Tibial artery (tissue), 4 donors: ENCODE measurements at regions not wholly inside any gene's neighbourhood (a gene's known extent, or its start where the extent isn't known, plus 50 kb on each side); places are given as distances from the start of the nearest gene placed in this dataset.

Experiments
- DNase-seq, 2 donors: peaks; one replicate each; pipeline ENCODE4 v3.0.0-alpha.2; 2019
- H3K27ac ChIP-seq, 2 donors: fragments of 200-600 bp; sonication (generic) in 1 of 2; 1 replicate in 1 of 2; 2 replicates in 1 of 2; pipeline ENCODE4 v1.5.1; 2018 to 2019; ENCODE audit warnings: mild to moderate bottlenecking in 1 of 2
- H3K27me3 ChIP-seq, 2 donors: fragments of 200-600 bp; sonication (generic) in 1 of 2; one replicate each; pipeline versions ENCODE4 v1.5.1 to v1.6.0; 2016 to 2019
- H3K36me3 ChIP-seq, 3 donors: fragments of 200-600 bp; sonication (generic) in 2 of 3; one replicate each; pipeline ENCODE4 v1.5.1; 2016 to 2019; ENCODE audit warnings: mild to moderate bottlenecking in 2 of 3
- H3K4me1 ChIP-seq, 4 donors: fragments of 200-600 bp; sonication (generic) in 2 of 4; 1 replicate in 3 of 4; 2 replicates in 1 of 4; pipeline ENCODE4 v1.5.1; 2016 to 2019
- H3K4me3 ChIP-seq, 2 donors: fragments of 200-600 bp; sonication (generic) in 1 of 2; 1 replicate in 1 of 2; 2 replicates in 1 of 2; pipeline ENCODE4 v1.5.1; 2018 to 2019; ENCODE audit warnings: mild to moderate bottlenecking in 2 of 2
- H3K9me3 ChIP-seq, 3 donors: fragments of 200-600 bp; sonication (generic) in 1 of 3; one replicate each; pipeline ENCODE4 v1.5.1; 2016 to 2019
- intact Hi-C: fragments of 100-400 bp; cut with DNase I; formaldehyde crosslinking; loops from one replicate; pipeline ENCODE4 v1.15.0; 2023; ENCODE audit warnings: low total_unique reads
- TF ChIP-seq, protein P1 (sequence below), 2 experiments: fragments of 200-600 bp in 1 of 2; fragments of 450-650 bp in 1 of 2; IDR thresholded peaks; one replicate each; pipeline ENCODE4 v1.5.1; 2017 to 2019; ENCODE audit warnings: antibody characterized with exemption in 2 of 2, mild to moderate bottlenecking in 1 of 2, moderate library complexity in 1 of 2

DNA sequence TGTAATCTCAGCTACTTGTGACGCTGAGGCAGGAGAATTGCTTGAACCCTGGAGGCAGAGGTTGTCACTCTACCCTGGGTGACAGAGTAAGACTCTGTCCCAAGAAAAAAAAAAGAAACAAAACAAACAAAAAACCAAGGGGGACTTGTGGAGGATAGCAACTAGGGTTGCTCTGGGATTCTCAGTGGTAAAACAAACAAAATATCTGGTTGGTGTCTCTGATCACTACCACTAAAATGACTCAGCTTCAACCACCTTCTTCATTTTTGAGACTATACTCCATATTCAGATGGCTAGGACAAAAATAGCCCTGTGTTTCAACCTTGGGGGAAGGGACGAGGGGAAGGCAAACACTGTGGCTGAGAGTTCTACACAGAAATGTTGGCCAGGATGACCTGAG lies 110.3 kb downstream of the ARRDC3 start:
- Histone ChIP-seq H3K36me3 (no peaks in the 10 kb centered on the region), H3K4me1 (peaks cover 0 to 5% (median under 1%) of the 10 kb centered on the region in 4 donors), H3K27ac (peak overlapping the region in 1 of 2 donors; percentile 15), H3K27me3 (no peaks in the 10 kb centered on the region), H3K9me3 (no peaks in the 10 kb centered on the region), H3K4me3 (no peak overlapping the region)
- DNase-seq, result no peak
- intact Hi-C loops, result no loop called here
- TF ChIP-seq, protein P1, sequence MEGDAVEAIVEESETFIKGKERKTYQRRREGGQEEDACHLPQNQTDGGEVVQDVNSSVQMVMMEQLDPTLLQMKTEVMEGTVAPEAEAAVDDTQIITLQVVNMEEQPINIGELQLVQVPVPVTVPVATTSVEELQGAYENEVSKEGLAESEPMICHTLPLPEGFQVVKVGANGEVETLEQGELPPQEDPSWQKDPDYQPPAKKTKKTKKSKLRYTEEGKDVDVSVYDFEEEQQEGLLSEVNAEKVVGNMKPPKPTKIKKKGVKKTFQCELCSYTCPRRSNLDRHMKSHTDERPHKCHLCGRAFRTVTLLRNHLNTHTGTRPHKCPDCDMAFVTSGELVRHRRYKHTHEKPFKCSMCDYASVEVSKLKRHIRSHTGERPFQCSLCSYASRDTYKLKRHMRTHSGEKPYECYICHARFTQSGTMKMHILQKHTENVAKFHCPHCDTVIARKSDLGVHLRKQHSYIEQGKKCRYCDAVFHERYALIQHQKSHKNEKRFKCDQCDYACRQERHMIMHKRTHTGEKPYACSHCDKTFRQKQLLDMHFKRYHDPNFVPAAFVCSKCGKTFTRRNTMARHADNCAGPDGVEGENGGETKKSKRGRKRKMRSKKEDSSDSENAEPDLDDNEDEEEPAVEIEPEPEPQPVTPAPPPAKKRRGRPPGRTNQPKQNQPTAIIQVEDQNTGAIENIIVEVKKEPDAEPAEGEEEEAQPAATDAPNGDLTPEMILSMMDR (IDR thresholded peaks at IDR 0.05), result no peak

DNA sequence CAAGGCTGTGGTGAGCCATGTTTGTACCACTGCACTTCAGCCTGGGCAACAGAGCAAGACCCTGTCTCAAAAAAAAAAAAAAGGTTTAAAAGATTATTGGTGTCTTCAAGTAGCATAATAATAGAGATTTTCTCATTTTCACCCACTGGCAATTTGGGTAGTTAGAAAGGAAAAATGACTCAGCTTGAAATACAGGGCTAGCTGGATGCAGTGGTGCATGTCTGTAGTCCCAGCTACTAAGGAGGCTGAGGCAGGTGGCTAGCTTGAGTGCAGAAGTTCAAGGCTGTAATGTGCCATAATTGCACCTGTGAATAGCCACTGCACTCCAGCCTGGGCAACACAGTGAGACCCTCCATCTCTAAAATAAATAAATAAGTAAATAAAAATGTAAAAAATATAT lies 111.1 kb downstream of the ARRDC3 start:
- Histone ChIP-seq H3K9me3 (no peaks in the 10 kb centered on the region), H3K36me3 (no peaks in the 10 kb centered on the region), H3K27me3 (no peaks in the 10 kb centered on the region), H3K4me3 (no peak overlapping the region), H3K4me1 (peaks cover 0 to 7% (median 0%) of the 10 kb centered on the region in 4 donors), H3K27ac (no peak overlapping the region)
- TF ChIP-seq, protein P1 (IDR thresholded peaks at IDR 0.05), result no peak
- DNase-seq, result no peak
- intact Hi-C loops, result no loop called here

DNA sequence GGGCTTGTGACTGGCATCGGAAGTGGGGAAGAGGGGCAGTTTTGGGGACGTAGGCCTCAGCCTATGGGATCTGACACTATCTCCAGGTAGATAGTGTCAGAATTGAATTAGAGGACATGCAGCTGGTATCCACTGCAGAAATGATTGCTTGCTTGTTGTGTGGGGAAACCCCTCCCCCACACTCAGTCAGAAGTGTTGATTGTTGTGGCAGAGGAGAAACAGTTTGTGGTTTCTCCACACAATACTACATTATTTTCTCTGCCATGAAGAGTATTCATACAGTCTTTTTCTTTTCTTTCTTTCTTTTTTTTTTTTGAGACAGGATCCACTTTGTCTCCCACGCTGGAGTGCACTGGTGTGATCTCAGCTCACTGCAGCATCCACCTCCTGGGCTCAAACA lies 113.9 kb downstream of the ARRDC3 start:
- TF ChIP-seq, protein P1 (IDR thresholded peaks at IDR 0.05), result no peak
- Histone ChIP-seq H3K4me1 (peaks cover 0 to 18% (median 6%) of the 10 kb centered on the region in 4 donors), H3K36me3 (no peaks in the 10 kb centered on the region), H3K4me3 (no peak overlapping the region), H3K27me3 (no peaks in the 10 kb centered on the region), H3K9me3 (no peaks in the 10 kb centered on the region), H3K27ac (no peak overlapping the region)
- intact Hi-C loops, result loop anchor here (10.0 kb wide), 1 partner anchor 164 kb away; no protein-coding TSS in a partner anchor
- no peak for DNase-seq

DNA sequence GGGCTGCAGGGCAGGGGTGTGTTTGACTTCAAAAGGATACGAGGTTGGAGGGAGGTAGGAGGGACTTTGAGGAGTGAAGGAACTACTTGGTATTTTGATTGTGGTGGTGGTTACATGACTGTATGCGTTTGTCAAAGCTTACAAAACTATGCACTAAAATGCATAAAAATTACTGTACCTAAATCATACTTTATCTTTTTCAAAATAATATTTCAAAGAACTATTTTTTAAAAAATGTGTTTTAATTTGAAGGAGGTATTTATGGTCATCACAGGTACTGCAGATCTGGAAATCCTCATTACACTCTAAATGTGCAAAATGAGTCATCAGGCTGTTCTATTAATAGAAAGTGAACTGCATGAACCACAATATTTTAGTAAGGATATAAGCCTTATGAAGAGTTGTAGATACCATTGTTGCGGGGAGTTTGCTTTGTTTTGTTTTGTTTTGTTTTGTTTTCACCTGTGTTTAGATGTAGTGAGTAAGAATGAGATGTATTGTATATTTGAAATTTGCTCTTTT lies 116.9 kb downstream of the ARRDC3 start:
- H3K36me3 ChIP-seq, result no peaks in the 10 kb centered on the region
- no peak for DNase-seq
- H3K27ac ChIP-seq, result no peak overlapping the region
- intact Hi-C loops, result loop anchor here (10.0 kb wide), 1 partner anchor 161 kb away; no protein-coding TSS in a partner anchor
- H3K4me3 ChIP-seq, result no peak overlapping the region
- peaks cover 0 to 13% (median 6%) of the 10 kb centered on the region in 4 donors for H3K4me1 ChIP-seq
- no peaks in the 10 kb centered on the region for H3K9me3 ChIP-seq
- no peaks in the 10 kb centered on the region for H3K27me3 ChIP-seq
- TF ChIP-seq, protein P1 (IDR thresholded peaks at IDR 0.05), result peak in 1 of 2 experiments; percentile 34

DNA sequence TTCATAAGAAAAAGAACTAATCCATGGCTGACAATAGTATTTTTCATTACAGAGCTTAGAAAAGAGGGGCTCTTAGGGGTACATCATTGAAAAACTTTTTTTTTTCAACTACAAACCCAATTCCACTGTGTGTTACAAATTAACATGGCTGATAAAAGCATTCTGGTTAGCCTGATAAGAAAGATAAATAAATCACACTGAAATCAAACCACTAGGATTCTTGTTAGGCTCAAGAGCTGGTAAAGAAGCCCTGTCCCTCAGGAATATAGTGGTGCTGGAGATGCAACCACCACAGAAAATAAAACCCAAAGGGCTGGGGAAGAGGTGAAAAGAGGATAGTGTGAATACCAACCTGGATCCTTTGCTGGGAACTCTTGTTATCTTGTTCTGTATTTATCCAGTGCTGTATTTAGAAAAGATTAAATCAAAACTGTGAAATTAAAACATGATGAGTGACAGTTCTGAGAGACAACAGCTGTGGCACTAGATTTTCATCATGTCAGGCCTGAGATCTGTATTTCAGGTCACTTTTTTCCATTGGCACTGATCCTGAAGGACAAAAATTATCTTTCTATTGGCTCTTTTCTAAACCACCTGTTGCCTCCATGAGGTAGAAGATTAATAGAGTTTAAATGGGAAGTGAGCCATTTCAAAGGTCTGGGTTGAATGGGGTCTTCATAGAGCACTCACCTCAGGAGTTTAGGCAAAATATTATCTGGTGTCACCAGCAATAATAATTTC lies 118.6 kb downstream of the ARRDC3 start:
- TF ChIP-seq, protein P1 (IDR thresholded peaks at IDR 0.05), result no peak
- H3K27me3 ChIP-seq, result no peaks in the 10 kb centered on the region
- no peak overlapping the region for H3K4me3 ChIP-seq
- no peak for DNase-seq
- no peaks in the 10 kb centered on the region for H3K36me3 ChIP-seq
- H3K4me1 ChIP-seq, result peaks cover 0 to 13% (median 6%) of the 10 kb centered on the region in 4 donors
- H3K9me3 ChIP-seq, result no peaks in the 10 kb centered on the region
- no peak overlapping the region for H3K27ac ChIP-seq
- intact Hi-C loops, result loop anchor here (10.0 kb wide), 1 partner anchor 160 kb away; no protein-coding TSS in a partner anchor
